ENCODE measurements at regions not wholly inside any gene's neighbourhood (a gene's known extent, or its start where the extent isn't known, plus 50 kb on each side); places are given as distances from the start of the nearest gene placed in this dataset.

DNA sequence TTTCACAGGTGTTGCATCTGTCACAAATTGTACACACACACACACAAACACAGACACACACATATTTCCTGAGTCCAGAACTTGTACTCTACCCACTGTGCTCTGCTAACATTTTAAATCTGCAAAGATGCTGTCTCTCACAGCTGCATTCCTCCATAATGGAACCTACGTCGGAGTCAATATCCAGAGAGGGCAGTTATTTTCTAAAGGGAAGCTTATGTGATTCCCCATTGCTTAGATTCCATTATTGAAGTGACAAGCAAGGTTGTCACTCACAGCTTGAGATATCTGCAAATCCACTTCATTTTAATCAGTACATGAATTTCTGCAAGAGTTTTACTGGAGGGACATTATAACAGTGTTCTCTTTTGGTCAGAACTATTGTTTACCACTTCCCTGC is 992.4 kb downstream of the NSUN3 start:
- TF ChIP-seq, protein P1, sequence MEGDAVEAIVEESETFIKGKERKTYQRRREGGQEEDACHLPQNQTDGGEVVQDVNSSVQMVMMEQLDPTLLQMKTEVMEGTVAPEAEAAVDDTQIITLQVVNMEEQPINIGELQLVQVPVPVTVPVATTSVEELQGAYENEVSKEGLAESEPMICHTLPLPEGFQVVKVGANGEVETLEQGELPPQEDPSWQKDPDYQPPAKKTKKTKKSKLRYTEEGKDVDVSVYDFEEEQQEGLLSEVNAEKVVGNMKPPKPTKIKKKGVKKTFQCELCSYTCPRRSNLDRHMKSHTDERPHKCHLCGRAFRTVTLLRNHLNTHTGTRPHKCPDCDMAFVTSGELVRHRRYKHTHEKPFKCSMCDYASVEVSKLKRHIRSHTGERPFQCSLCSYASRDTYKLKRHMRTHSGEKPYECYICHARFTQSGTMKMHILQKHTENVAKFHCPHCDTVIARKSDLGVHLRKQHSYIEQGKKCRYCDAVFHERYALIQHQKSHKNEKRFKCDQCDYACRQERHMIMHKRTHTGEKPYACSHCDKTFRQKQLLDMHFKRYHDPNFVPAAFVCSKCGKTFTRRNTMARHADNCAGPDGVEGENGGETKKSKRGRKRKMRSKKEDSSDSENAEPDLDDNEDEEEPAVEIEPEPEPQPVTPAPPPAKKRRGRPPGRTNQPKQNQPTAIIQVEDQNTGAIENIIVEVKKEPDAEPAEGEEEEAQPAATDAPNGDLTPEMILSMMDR (IDR thresholded peaks at IDR 0.05): no peak
- no peak for TF ChIP-seq POLR2A (IDR thresholded peaks at IDR 0.05)

Data from transverse colon (tissue), 3 donors.